COLO829 (cell line): ENCODE measurements at regions not wholly inside any gene's neighbourhood (a gene's known extent, or its start where the extent isn't known, plus 50 kb on each side); places are given as distances from the start of the nearest gene placed in this dataset.

Experiments used
- DNase-seq: peaks from one replicate; pipeline ENCODE4 v3.0.0; 2012; ENCODE audit warnings: low spot score

GRCh38 chr19:34109596-34109995 lies 62.7 kb upstream of the LSM14A start:
- DNase-seq, result no peak

DNA sequence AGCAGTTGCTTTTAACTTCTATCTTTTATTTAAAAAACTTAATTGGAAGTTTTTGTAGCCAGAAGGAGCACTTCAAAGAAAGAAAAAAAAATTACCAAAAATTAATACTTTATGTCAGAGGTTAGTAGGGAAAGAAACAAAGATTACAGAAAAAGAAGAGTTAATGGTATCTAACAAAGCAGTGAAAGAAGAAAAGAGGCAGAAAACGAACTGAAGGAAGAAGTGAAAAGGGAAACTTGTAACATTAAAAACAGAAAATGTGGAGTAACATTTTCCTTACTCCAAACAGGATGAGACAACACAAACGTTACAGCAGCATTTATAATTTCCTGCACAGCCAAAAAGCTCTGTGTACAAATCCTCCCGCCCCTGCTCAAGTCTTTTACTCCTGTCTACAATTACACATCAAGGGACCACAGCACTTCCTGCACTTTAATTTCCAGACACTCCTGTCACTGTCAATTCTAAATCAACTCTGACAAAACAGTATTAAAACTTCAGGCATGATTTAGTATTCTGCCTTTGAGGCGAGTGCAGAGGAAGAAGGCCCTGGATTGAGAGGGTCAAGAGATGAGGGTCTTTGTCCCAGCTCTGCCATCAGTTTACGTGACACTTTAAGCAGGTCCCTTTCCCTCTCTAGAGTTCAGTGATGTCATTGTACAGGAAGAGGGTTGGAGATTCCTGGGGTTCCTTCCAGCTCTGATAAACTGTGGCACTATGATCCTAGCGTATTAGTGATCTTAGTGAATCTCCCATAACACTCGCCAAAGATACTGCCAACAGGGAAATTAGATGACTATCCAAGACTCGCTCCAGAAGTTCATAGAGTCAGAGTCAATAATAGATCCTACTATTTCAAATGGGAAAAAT lies 53.2 kb upstream of the LSM14A start:
- peak; percentile 15 for DNase-seq

GRCh38 chr19:34120141-34120540 lies 52.2 kb upstream of the LSM14A start:
- DNase-seq, result no peak

DNA sequence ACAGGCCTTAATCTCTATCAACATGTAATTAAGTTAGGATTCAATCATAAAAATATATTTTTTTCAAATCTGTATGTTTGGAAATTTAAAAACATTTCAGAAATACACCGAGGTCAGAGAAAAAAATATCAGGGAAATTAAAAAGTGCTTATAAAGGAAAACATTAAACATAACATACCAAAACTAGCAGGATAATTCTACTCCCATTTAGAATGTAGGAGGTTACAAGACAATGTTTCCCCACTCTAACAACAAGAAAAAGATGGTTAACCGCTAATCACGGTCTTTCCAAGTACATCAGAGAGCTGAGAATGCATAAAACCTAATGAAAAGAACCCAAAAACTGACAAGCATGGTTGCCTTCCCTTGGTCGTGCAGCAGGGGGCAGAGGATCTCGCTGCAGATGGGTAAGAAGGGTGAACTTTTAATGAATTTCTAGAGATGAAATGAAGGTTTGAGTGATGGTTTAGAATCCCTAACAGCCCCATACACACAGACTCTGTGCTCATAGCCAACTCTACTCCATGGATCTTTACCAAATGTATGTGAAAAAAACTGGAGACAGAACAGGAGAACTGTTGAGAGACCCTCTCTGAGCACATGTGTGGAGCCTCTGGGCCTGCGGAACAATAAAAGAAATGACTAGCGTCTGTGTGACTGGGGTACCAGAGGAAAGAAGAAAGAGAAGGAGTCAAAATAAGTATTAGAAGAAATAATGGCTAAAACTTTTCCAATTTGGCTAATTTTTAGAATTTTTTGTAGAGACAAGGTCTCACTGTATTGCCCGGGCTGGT lies 51.3 kb upstream of the LSM14A start:
- DNase-seq, result peak; percentile 63
